GM18505 (cell line): ENCODE measurements at regions not wholly inside any gene's neighbourhood (a gene's known extent, or its start where the extent isn't known, plus 50 kb on each side); places are given as distances from the start of the nearest gene placed in this dataset.

Source experiments
- ATAC-seq: cut with Tn5 transposase; IDR thresholded peaks from one replicate; pipeline ENCODE4 v1.9.1; 2021; ENCODE audit not compliant: unreplicated experiment
- POLR2A ChIP-seq: IDR thresholded peaks from 4 replicates; pipeline ENCODE4 v1.6.1; 2011; ENCODE audit warnings: borderline replicate concordance; ENCODE audit not compliant: insufficient read depth, insufficient read length; ENCODE audit errors: extremely low read depth

DNA sequence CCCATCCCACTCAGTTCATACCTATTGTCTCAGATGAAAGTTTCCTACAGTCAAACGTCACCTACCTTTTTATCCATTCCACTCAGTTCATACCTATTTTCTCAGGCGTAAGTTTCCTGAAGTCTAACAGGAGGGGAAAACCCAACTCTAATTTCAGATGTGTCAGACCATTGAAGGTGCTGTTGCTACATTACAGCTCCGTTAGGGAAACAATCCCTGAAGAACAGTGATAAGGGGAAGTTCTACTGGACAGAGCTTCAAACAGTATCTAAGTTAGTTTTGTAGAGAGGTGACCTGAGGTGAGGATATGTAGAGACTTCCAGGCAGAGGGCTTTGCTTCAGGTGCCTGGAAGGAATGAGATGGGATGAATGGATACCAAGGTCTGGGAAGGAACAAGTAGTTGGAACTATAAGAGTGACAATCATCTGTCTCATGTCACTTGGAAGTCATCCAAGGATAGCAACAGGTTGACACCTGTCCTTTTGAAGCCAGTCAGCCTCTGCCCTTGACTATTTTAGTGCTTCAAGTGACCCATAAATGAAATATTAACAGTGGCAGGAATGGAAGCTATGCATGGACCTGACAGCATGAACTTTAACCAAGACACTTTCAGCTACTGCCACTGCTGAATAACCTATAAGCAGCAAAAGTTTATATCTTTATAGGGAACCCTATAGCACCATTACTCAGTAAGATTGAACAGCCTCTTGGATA lies 191.6 kb upstream of the MOCS1 start:
- ATAC-seq = no peak
- no peak for TF ChIP-seq POLR2A

GRCh38 chr6:40124924-40125323 lies 190.7 kb upstream of the MOCS1 start:
- TF ChIP-seq POLR2A = no peak

GRCh38 chr6:40116832-40117231 lies 182.6 kb upstream of the MOCS1 start:
- ATAC-seq = no peak
- no peak for TF ChIP-seq POLR2A

More at GRCh38 chr6:40124924-40125323, 190.7 kb upstream of the MOCS1 start:
- no peak for ATAC-seq

DNA sequence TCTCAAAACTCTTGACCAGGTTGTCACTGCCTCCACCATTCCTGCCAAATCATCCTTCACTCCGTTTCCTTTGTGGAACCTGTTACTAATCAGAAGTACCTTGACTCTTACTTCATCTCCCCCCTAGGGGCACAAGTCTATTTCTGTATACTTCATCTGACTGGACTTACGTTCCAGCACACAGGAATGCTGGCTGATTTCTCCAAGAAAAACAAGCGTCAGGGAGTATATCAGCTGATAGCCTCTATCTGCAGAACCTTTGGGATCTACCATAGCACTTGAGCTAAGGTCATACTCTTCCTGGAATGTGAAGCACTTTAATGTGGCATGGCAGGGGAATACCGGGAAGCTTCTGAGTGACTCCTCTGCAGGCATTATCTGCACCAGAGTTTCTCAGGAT lies 178.1 kb upstream of the MOCS1 start:
- TF ChIP-seq POLR2A = no peak
- no peak for ATAC-seq

DNA sequence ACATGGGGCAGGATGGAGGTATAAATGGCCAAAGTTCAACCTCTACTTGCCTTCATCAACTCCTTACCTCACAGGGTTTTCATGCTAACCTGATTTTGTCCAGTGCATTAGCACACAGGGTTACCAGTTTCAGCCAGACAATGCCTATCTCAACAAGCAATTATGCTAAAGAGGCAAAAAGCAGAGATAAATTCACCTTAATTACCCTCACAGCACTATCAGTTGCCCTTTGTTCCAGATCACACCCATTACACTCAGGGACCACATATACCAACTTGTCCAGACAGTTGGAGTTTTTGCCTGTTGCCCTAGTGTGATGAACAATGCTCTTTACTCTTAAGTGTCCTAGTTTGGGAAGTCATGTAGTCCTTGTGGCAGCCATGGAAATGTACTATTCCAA lies 174.5 kb upstream of the MOCS1 start:
- ATAC-seq = no peak
- TF ChIP-seq POLR2A = no peak

GRCh38 chr6:40106840-40107239 lies 172.6 kb upstream of the MOCS1 start:
- ATAC-seq = no peak
- TF ChIP-seq POLR2A = no peak

DNA sequence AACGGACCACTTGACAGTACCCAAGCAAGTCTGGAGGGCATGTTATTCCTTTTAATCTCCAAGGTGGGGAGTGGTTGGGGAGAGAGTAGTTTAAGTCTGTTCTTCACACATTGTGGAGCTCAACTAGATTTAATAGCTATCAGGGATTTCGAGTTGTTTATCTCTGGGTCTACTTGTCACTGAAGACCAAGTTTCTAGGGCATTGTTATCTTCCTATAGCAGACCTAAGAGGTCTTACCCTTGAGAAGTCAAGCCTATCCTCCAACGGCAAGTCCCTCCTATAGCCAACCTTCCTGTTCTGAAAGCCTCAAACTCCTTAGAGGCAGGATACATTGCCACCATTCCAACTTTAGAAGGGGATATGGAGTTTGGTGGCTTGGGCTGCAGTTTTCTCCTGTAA lies 164.5 kb upstream of the MOCS1 start:
- no peak for TF ChIP-seq POLR2A
- ATAC-seq = no peak

GRCh38 chr6:40097590-40097989 lies 163.3 kb upstream of the MOCS1 start:
- TF ChIP-seq POLR2A = no peak
- no peak for ATAC-seq

DNA sequence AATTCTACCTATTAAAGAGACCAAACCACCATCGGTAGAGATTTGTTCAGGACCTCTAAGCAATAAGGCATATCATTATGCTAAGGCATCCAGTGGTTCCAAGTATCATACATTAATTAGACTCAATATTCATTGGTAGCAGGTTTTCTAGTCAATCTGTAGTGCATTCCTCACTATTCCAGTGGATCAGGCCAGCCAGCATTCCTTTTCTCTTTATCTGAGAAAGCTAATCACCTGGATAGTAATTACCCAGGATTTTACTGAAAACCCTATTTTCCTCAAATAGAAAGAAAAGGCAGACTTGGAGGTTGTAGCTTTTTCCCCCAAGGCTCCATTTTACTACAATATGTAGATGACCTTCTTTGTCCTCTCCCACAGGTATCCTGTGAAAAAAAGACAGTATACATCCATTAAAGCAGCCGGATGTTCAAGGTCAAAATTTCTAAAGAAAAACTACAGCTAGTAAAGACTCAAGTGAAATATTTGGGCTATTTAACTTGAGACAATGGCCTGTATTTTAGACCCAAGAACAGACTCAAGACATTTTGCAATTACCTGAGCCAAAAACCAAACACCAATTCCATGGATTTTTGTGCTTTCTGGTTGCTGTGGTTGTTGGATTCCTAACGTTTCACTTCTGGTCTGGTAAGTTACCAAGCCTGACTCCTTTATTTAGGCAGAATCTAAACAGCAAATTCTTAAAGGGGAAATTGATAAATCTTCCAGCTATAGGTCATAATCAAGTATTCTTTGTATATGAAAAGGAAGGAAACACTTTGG lies 149.1 kb upstream of the MOCS1 start:
- TF ChIP-seq POLR2A = no peak
- no peak for ATAC-seq

GRCh38 chr6:40082278-40083043 lies 148.2 kb upstream of the MOCS1 start:
- TF ChIP-seq POLR2A = no peak
- ATAC-seq = no peak

GRCh38 chr6:40077736-40078135 lies 143.5 kb upstream of the MOCS1 start:
- no peak for ATAC-seq
- no peak for TF ChIP-seq POLR2A

DNA sequence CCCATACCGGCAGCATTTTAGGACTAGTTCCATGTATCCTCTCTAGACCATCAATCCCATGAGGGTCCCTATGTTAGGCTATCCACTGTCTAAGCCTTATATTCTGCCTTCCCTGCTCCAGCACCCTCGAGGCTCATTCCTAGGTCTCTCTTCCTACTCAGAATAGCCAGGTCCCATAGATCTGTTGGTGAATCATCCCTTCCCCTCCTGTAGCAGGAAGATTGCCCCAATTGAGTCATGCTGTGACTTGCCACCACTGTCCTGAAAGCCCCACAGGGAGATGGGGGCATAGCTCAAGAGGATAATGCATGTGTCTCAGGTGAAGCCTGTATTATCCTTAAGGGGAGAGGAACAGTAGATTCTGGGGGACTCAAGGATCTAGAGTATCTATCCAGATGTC lies 143.1 kb upstream of the MOCS1 start:
- TF ChIP-seq POLR2A = no peak

DNA sequence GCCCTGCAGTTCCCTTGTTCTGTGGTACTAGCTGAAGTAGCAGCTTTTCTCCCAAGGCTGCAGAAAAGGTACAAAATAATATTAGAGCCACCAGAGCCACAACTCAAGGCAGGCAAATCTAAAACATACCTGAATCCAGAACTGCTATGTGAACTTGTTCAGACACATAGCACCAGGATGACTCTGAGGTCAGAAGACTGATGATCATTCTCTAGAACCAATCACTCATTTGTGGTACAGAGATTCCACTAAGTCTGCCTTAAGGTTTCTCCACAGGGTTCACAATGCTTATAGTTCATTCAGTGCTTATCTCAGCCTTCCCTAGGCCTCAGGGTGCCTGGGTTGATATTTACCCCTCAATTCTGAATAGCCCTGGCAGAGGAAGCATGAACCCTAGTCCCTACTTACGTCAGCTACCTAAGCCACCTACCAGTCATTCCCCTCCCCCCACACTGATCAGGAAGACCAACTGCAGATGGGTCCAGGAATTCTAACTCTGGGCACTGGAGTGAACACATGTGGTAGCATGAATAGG lies 140.9 kb upstream of the MOCS1 start:
- no peak for ATAC-seq
- no peak for TF ChIP-seq POLR2A

More for the DNA sequence above, 143.1 kb upstream of the MOCS1 start:
- ATAC-seq = no peak

DNA sequence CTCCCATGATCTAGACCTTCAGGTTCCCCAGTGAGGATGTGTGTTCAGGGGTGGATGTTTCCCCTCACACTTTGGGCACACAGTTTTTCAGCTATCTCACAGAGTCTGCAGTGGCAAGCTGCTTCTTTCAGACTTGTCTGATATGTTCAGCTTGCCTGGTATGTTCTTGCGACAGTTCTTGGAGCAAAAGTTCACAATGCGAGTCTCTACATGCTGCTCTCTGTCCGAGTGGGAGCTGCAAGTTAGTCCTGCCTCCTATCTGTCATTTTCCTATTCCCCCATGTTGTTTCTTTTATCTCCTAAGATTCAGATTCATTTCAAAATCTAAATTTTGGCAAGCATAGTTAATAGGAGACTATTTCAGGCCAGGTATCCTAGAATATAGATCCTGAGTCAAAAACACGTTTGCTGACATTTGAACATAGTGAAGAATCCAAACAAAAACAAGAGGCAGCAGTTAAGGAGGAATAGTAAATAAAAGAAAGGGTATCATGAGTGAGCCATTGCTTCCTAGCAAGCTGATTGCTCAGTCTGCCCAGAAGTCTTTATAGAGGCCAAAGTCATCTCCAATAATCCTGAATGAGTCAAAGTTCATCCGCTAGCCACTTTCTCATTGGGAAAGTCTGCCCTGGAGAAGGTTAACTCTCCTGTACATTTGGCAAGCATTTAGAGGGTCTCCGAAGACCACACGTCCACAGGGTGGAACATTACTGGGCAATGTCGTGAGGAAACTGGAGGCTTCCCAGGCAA lies 140.2 kb upstream of the MOCS1 start:
- TF ChIP-seq POLR2A = no peak
- ATAC-seq = no peak

GRCh38 chr6:40066372-40066771 lies 132.1 kb upstream of the MOCS1 start:
- ATAC-seq = no peak
- no peak for TF ChIP-seq POLR2A
